ENCODE measurements at regions not wholly inside any gene's neighbourhood (a gene's known extent, or its start where the extent isn't known, plus 50 kb on each side); places are given as distances from the start of the nearest gene placed in this dataset.

GRCh38 chr4:123990310-123990870, 593.8 kb downstream of the SPRY1 start:
- DNase-seq = no peak

GRCh38 chr4:123994917-123995316, 598.3 kb downstream of the SPRY1 start:
- DNase-seq = no peak

- no peak for DNase-seq
Observed at GRCh38 chr4:123995936-123996335, 599.3 kb downstream of the SPRY1 start.

GRCh38 chr4:123996718-123997510, 600.3 kb downstream of the SPRY1 start:
- DNase-seq = no peak

GRCh38 chr4:123997776-123998449, 601.3 kb downstream of the SPRY1 start:
- no peak for DNase-seq

GRCh38 chr4:124000233-124000632, 603.6 kb downstream of the SPRY1 start:
- no peak for DNase-seq

GRCh38 chr4:124015766-124016165, 619.2 kb downstream of the SPRY1 start:
- no peak for DNase-seq

- DNase-seq = no peak
Observed at GRCh38 chr4:124017185-124017785, 620.7 kb downstream of the SPRY1 start.

- DNase-seq = peak; percentile 83
Observed at GRCh38 chr4:124018383-124019317, 622.1 kb downstream of the SPRY1 start.

- no peak for DNase-seq
Observed at GRCh38 chr4:124019749-124020549, 623.4 kb downstream of the SPRY1 start.

- no peak for DNase-seq
Observed at GRCh38 chr4:124025000-124025399, 628.4 kb downstream of the SPRY1 start.

- no peak for DNase-seq
Observed at GRCh38 chr4:124025428-124025827, 628.8 kb downstream of the SPRY1 start.

GRCh38 chr4:124028182-124028581, 631.6 kb downstream of the SPRY1 start:
- peak; percentile 61 for DNase-seq

- peak; percentile 65 for DNase-seq
Observed at GRCh38 chr4:124030147-124030546, 633.6 kb downstream of the SPRY1 start.

- DNase-seq = peak; percentile 71
Observed at GRCh38 chr4:124032035-124032434, 635.4 kb downstream of the SPRY1 start.

- peak; percentile 76 for DNase-seq
Observed at GRCh38 chr4:124035364-124036041, 638.9 kb downstream of the SPRY1 start.

GRCh38 chr4:124037236-124037635, 640.6 kb downstream of the SPRY1 start:
- DNase-seq = no peak

GRCh38 chr4:124044330-124044729, 647.7 kb downstream of the SPRY1 start:
- no peak for DNase-seq

- DNase-seq = no peak
Observed at GRCh38 chr4:124044867-124045266, 648.3 kb downstream of the SPRY1 start.

- DNase-seq = no peak
Observed at GRCh38 chr4:124046190-124046589, 649.6 kb downstream of the SPRY1 start.

Measured in skin of body (tissue), 1 donor.